Left ventricle myocardium superior (tissue), 1 donor: ENCODE measurements at regions not wholly inside any gene's neighbourhood (a gene's known extent, or its start where the extent isn't known, plus 50 kb on each side); places are given as distances from the start of the nearest gene placed in this dataset.
"Not testable (repeated sequence)": the region's sequence is repeated elsewhere in the genome, so short reads cannot be mapped to it uniquely, and the experiment has no call there.

Experiments
- ATAC-seq: fragments of 200-7000 bp; cut with Tn5 transposase; one replicate; pipeline ENCODE4 v1.9.1; 2020; ENCODE audit warnings: mild to moderate bottlenecking, moderate library complexity
- DNase-seq: peaks from one replicate; pipeline ENCODE4 v3.0.0-alpha.2; 2020
- intact Hi-C: fragments of 100-400 bp; cut with micrococcal nuclease; formaldehyde crosslinking; loops from one replicate; pipeline ENCODE4 v1.11.0; 2022
- donor health status: DM: no; HTN: yes; CAD: no; lungs with severe emphysema.

DNA sequence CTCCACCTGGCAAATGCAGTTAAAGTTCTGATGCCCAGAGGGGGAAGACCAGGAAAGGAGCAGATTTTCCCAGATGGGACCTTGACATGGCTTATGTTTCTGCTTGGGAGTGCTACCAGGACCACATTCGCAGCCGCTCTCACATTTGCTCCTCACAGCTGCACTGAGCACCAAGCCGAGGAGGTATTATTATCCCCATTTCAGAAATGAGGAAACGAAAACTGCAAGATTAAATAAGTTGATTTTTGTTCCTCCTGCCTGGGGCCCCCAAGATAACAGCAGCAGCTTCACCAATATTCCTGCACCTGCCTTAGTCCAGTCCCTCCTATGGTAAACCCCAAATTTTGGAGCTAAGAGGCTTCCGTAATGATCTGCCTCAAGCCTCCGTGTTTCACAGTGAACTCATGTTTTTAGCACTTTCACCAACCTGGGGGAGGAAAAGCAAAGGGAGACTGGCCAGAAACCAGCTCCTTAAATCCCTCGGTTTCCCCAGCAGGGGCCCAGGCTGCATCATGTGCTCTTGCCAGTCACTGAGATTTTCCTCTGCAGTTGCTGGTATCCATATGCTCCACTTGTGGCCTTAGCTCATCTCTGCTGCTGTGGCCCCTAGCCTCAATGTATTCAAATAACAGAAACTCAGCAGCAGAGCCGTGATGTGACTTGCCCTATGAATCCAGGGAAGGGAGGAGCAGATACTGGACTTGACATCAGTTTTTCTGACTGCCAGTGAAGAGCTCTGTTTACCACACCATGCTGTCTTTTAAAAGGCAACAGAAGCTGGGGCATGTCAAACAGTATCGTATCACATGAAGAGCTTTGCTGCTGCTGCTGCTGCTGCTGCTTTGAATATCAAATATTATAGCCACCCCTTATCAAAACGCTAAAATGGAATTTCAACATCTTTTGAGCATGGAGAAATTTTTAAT is 95.5 kb upstream of the KLHL13 start:
- no peak for DNase-seq
- no peak for ATAC-seq
- intact Hi-C loops: no loop called here

DNA sequence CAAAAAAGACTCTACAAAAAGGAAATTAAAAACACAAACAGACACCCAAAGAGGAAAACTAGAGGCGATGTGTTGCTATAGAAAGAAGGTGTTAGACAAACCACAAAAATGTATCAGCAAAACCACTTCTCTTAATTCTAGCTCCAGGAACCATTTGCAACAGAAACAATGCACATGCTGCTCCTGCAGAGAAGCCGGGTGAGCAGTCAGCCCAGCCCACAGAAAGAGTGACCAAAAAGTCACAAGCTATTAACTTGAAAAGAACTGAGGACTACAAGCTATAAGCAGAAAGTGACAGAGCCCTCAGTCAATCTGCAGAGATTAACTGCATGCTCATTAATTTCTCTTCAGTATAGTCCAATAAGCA is 96.2 kb upstream of the KLHL13 start:
- intact Hi-C loops: no loop called here
- no peak for DNase-seq
- ATAC-seq: no peak

DNA sequence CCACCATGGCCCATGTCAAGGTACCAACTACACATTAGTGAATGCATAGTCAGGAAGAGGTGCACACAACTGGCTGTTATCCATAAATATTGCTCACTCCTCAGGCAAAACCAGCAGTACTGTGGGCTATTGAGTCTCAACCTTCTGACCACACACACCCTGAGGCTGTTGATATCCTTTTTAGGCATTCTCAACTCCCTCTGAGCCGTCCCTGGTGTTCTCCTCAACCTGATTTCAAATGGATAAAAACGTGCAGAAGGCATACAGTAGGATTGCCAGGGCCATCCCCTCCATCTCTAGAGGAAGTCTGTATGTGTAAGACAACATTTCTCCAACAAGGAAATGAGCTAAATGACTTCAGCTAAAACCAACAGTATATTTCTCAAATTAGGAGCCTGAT is 98.7 kb upstream of the KLHL13 start:
- intact Hi-C loops: no loop called here

DNA sequence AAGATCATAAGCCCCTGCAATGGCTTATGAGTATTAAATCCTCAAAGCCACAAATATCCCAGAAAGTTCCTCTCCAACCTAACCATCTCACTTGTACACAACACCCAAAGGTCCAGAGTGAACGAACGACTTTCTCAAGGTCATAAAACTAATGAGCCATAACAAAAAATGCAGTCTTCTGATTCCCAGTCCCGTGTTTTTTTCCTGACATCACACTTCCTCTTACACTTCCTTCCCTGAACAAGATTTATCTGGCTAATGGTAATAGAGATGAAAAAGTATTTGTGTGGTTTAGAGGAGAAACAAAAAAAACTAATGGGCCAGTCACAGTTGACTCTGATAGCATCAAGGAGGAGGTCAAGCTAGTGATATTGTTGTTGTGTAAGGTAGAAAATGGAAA is 99.5 kb upstream of the KLHL13 start:
- intact Hi-C loops: no loop called here
- DNase-seq (no peak), ATAC-seq (no peak)

More for the DNA sequence above, 98.7 kb upstream of the KLHL13 start:
- DNase-seq: no peak
- ATAC-seq: no peak

DNA sequence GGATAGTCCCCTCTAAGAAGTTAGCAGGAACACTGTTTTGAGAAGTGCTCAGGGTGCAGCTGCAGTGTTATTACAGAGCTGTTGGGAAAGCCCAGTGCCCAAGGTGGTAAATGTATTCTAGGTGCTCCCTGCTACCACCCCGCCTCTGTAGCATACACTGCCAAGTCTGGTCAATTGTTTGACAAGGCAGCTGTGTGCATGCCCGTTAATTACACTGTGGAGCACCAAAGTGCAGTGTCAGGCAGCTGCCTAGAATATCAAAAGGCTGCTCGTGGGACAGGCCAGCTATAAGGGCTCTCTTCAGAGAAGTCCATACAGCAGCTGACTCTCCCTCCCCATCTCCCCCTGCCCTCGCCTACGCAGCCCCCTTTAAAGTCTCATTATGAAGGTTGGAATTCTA is 99.9 kb upstream of the KLHL13 start:
- intact Hi-C loops: no loop called here
- DNase-seq (no peak), ATAC-seq (no peak)

DNA sequence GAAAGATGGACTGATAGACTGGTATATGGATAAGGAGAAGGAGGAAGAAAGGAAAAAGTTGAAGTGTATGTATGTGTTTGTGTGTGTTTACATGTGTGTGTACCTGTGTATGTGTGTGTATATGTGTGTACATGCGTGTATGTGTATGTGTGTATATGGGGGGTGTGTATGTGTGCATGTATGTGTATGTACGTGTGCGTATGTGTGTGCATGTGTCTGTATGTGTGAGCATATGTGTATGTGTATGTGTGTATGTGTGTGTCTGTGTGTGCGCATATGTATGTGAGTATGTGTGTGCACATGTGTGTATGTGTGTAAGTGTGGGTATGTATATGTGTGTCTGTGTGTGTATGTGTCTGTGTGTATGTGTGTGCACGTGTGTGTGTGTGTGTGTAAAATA is 101.5 kb upstream of the KLHL13 start:
- no peak for DNase-seq
- intact Hi-C loops: no loop called here
- ATAC-seq: no peak

DNA sequence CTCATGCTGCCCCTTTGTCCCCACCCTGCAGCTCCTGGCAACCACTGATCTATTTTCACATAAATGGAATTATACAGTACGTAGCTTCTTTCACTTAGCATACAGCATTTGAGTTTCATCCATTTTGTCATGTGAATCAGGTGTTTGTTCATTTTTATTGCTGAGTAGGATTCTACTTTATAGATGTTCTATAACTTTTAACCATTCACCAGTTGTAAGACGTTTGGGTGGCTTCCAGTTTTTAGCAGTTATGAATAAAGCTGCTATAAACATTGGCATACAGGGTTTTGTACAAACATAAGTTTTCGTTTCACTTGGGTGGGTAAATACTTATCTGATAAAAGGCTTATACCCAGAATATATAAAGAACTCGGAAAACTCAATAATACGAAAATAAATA is 102.3 kb upstream of the KLHL13 start:
- no peak for ATAC-seq
- DNase-seq: no peak
- intact Hi-C loops: no loop called here

DNA sequence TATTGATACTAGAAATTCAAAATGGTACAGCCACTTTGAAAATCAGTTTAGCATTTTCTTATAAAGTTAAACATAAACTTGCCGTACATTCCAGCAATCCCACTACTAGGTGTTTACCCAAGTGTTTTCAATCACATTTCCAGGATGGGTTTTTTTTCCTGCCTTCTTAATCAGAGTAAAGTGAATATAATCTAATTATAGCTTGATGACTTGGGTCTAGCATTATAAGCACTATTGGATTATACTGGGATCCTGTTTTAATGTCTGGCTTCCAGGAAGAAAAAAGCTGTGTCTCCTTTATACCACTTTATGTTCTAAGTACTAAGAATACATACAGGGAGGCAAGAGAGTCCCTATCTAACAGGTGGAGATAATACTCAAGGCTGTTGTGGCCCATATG is 103.3 kb upstream of the KLHL13 start:
- ATAC-seq: no peak
- intact Hi-C loops: no loop called here
- no peak for DNase-seq

DNA sequence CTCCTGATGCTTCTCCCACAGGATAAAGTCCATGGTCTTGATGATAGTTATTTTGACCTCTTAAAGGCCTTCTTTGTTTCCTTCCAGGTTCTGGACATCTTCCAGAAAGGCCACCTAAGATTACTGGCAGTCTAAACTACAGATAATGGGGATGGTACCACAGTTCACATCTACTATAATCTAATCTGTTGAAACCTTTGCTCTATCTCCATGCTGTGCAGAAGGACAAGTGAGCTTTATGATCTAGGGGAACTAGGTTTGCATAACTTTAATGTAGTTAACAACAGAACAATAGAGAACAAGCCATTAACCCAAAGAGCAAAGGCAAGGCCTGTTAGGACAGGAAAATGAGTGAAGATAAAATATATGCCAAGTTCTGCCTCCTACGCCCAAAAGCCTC is 103.9 kb upstream of the KLHL13 start:
- ATAC-seq (no peak), DNase-seq (no peak)
- intact Hi-C loops: no loop called here

DNA sequence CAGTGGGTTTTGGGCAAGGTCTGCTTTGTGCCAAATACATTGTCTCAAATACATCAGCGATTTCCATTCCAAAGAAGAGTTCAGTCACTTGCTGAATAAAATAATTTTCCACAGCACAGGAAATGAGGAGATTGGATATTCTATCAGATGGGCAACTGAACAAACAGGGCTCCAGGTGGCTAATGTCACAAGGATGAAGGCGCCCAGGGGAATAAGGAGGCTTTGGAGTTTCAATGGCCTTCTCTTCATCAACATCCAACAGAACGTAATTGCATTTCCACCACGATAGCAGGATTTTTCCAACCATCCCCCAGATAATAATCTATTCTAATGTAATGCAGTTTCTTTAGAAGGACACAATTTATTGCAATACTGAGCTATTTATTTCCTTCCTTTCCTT is 104.7 kb upstream of the KLHL13 start:
- ATAC-seq: peak; percentile 35
- DNase-seq: no peak
- intact Hi-C loops: no loop called here

DNA sequence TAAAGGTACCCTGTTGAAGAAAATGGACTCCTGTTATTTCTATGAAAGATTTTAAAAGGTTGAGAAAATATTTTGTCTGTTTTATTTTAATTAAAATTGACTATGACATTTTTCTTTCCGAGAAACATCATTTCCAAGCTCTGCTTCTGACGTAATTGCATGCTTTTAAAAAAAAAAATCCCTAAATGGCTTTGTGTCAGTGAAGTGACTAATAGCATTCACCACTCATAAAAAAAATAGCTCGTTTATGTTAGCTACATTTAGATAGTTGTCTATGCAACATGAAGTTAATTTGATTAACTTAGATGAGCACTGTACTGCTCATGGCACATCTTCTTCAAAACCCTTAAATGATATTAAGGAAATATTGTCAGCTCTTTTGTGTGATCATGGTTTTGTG is 105.1 kb upstream of the KLHL13 start:
- intact Hi-C loops: no loop called here
- DNase-seq (no peak), ATAC-seq (no peak)

DNA sequence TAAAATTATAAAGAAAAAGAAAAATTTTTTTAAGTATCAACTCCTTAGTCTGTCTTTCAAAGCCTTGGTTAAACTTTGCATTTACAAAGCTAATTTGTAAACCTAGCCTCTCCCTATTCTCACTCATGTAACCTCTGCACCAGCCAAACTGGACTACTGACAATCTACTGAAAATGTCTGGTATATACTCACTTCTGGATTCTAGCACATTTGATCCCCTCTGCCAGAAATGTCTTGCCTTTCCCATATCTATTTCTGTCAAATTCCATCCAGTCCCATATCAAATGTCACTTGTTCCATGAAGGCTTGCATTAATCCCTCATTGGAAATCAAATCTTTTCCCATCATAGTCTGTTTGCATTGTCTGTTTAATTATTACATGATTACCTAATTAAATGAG is 105.8 kb upstream of the KLHL13 start:
- intact Hi-C loops: no loop called here
- no peak for ATAC-seq
- DNase-seq: no peak

DNA sequence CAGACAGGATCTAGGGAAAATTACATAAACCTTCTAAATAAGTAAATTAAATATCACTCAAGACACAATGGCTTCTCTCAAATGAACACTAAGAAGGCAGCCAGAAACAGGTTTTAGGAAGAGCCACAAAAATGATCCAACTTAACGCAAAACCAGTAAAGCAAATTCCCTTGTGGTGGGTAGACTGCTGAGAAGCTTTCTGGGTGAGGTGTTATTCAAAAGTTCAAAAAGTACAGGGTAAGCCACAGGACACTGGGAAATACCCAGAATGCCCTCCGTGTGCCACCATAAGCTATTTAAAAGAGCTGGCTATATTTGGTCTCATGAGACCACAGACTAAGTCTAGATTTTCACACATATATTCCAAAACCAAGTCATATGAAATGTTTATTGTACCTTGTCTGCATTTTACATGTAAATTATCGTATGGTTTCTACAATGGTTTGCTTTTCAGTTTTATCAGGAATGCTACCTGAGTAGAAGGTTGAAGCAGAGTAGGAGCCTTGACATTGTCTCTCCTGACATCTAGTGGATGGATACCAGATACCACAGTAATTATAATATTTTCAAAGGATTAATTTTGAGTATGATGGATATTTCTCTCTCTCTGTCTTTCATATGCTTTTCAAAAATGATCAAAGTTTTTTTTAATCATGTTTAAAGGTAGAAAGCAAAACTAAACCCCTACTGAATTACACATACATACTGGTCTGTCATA is 109.3 kb upstream of the KLHL13 start:
- ATAC-seq (peak; percentile 51), DNase-seq (no peak)
- intact Hi-C loops: no loop called here

DNA sequence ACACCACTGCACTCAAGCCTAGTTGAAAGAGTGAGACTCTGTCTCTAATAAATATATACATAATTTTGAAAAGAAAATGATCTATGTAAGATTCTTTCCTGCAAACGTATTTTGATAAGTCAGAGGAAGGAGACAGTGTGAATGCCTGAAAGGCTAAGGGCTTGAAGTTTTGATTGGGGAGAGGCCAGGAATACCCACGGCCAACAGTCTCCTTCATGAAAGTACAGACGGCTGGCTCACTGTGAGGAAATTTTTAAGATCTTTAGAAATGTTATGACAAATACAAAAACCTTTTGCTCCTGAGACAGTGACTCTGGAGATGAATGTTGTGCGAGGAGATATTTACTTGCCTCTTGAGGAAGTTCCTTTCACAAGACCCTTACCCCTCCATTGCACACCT is 111.4 kb upstream of the KLHL13 start:
- DNase-seq (no peak), ATAC-seq (peak; percentile 43)
- intact Hi-C loops: no loop called here

DNA sequence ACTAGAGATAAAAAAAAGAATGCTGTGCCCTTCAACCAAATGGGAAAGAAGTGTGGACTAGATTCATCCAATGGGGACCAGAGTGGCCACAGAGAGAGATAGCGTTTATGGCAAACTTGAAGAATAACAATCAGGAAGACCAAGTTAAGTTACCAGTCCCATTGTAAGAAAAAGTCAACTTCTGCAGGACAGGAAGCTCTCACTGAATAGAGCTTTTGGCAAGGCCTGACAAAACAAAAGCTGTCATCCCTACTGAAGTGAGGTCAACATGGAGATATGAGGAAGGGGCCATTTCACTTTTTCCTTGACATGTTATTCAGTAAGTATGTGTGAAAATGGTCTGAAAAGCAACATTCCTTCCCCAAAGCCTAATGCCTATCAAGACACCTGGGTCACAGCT is 111.8 kb upstream of the KLHL13 start:
- no peak for ATAC-seq
- intact Hi-C loops: no loop called here

DNA sequence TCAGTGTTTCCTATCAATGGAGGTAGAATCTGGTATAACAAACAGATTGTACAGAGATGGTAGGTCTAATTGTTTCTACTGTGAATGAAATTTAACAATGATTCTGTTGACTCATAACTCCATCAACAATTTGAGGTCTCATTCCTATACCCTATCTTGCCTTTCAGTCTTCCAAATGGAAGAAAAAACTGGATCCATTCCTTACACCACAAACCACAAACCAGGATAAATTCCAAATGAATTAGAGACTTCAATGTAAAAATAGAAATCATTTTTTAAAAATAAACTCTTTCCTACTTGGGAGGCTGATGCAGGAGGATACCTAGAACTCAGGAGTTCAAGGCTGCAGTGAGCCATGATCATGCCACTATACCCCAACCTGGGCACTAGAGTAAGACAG is 114.4 kb upstream of the WDR44 start:
- no peak for DNase-seq
- intact Hi-C loops: no loop called here
- no peak for ATAC-seq

More for the DNA sequence above, 111.8 kb upstream of the KLHL13 start:
- no peak for DNase-seq

DNA sequence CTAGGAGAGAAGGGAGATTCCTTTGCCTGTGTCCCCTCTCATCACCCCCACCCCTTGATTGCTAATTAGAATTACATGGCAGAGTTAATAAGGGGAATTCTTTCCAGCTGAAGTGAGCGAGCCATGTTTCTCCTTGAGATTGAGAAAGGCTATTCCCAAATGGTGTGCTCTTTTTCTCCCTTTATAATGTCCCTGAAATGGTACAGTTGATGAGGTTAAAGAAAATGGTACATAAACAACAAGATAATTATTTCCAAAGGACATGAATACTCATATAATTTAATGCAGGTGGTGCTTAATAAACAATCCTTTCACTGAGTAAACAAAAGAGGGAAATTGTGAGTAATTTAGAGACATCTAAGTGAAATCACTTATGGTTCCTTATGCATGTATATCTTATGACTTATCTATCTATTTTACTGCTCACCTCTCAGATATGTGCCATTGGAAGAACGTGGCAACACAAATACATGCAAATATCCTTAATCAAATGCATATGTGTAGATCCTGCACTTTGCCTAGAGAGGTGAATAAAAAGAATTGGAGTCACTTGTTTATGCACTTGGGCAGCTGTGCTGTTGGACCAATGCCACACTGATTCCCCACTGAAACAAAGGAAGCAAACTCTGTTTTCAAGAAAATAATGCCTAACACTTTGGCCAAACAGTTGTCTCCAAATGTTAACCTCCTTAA is 106.6 kb upstream of the WDR44 start:
- ATAC-seq: peak; percentile 48
- intact Hi-C loops: no loop called here
- peak; percentile 34 for DNase-seq

DNA sequence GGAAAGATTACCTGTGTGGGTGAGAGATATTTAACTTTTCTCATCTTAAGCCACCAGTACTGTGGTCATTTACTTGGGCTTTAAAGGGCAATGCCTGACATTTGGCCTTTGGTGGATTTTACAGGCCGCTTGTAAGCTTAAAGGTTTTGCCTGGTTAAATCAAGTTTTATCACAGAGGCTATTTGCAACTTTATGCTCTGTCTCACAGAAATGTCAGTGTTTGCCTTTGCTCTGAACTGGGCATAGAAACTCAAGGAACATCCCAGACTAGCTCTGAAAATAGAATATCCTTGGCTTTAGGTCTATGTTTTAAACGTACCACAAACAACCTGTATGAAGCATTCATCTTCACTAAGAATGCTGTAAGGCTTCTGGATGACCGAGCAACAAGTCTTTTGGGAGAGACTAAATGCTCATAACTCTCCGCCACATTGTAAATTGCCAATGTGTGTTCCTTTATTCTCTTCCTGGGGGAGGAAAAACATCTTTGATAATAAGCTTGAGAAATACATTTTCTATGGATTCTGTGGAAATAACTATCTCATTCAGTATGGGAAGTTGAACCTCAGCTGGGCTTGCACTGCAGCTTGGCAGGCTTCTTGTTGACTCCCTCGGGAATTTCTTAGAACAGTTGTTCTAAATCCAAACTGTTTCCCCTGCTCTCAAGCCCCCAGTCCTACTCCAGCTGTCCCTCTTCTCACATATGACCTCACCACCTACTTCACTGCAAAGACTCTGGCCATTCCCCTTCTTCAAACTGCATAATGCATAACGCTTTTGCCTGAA is 105.8 kb upstream of the WDR44 start:
- peak; percentile 26 for DNase-seq

DNA sequence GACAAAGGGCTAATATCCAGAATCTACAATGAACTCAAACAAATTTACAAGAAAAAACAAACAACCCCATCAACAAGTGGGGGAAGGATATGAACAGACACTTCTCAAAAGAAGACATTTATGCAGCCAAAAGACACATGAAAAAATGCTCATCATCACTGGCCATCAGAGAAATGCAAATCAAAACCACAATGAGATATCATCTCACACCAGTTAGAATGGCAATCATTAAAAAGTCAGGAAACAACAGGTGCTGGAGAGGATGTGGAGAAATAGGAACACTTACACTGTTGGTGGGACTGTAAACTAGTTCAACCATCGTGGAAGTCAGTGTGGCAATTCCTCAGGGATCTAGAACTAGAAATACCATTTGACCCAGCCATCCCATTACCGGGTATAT is 98.9 kb upstream of the WDR44 start:
- DNase-seq, intact Hi-C loops, ATAC-seq: not testable (repeated sequence)

More for the DNA sequence above, 105.8 kb upstream of the WDR44 start:
- ATAC-seq: peak; percentile 85
- intact Hi-C loops: no loop called here
